ENCODE measurements at regions not wholly inside any gene's neighbourhood (a gene's known extent, or its start where the extent isn't known, plus 50 kb on each side); places are given as distances from the start of the nearest gene placed in this dataset.

DNA sequence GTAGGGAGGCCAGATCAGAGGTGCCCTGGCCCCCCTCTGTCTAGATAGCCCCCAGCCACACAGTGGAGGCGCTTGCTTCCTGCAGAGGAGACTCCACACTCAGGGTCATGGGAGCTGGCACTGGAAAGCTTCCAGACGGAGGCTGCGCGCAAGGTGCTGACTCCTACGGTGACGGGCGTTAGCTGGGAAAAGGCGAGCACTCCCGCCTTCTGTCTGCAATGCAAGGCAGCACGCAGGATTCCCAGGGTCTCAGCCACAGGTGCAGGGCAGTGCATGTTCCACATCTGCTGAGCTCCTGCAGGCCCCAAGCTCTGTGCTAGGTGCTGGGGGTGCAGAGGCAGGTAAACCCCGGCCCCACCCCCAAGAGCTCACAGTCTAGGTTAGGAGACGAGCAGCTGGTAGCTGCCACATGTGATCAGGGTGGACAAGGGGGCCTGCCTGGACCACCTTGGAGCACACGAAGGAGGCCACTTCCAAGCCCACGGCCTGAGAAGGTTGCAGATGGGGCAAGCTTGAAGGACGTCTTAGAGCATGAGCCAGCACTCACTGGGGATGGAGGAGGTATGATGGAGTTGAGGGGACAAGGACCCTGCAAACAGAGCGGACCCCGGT lies 310.9 kb upstream of the DIO3 start:
- TF ChIP-seq POLR2AphosphoS5 (IDR thresholded peaks at IDR 0.05; ENCODE audit: borderline replicate concordance, low read depth, low read length) = no peak
- no peak for TF ChIP-seq EZH2 (IDR thresholded peaks at IDR 0.05)
- no peak for TF ChIP-seq FOXP2 (optimal IDR thresholded peaks at IDR 0.05; ENCODE audit: control extremely low read depth, extremely low read length, insufficient read depth)

Data from SK-N-MC (cell line).